Prostate gland (tissue), 2 donors: ENCODE measurements at regions not wholly inside any gene's neighbourhood (a gene's known extent, or its start where the extent isn't known, plus 50 kb on each side); places are given as distances from the start of the nearest gene placed in this dataset.

Experiments used
- DNase-seq: peaks from one replicate; pipeline ENCODE4 v3.0.0-alpha.2; 2019; ENCODE audit warnings: low spot score
- H3K27ac ChIP-seq, 2 donors: fragments of 200-600 bp; sonication (generic); 2 replicates each; pipeline ENCODE4 v1.5.1; 2017 to 2019
- H3K27me3 ChIP-seq: fragments of 200-600 bp; sonication (generic); replicated peaks from 2 replicates; pipeline ENCODE4 v1.5.1; 2019; ENCODE audit not compliant: insufficient read depth
- H3K36me3 ChIP-seq, 2 donors: fragments of 200-600 bp; sonication (generic); 1 replicate in 1 of 2; 2 replicates in 1 of 2; pipeline versions ENCODE4 v1.5.1 to v1.8.1; 2017 to 2019
- H3K4me1 ChIP-seq: fragments of 200-600 bp; sonication (generic); replicated peaks from 2 replicates; pipeline ENCODE4 v1.5.1; 2019
- H3K4me3 ChIP-seq, 2 donors: fragments of 200-600 bp; sonication (generic); 2 replicates each; pipeline ENCODE4 v1.5.1; 2017 to 2019
- H3K9me3 ChIP-seq: fragments of 200-600 bp; sonication (generic); 2 replicates; pipeline ENCODE4 v1.5.1; 2017
- POLR2A ChIP-seq: fragments of 450-650 bp; IDR thresholded peaks from one replicate; pipeline ENCODE4 v1.6.1; 2016; ENCODE audit warnings: antibody characterized with exemption, mild to moderate bottlenecking
- POLR2AphosphoS5 ChIP-seq: sonication (generic); formaldehyde crosslinking; IDR thresholded peaks from one replicate; pipeline ENCODE4 v1.6.1; 2017; ENCODE audit warnings: antibody characterized with exemption
- WGBS: methylation state at CpG from one replicate; pipeline ENCODE4 v1.1.5; 2018; 5-methylcytosine and 5-hydroxymethylcytosine counted together
- intact Hi-C: fragments of 100-400 bp; cut with DNase I; formaldehyde crosslinking; loops from one replicate; pipeline ENCODE4 v1.14.2; 2022
- TF ChIP-seq, protein P1 (sequence below), 4 experiments: fragments of 200-600 bp in 2 of 4; fragments of 450-650 bp in 2 of 4; sonication (generic) in 2 of 4; IDR thresholded peaks; 1 replicate in 3 of 4; 2 replicates in 1 of 4; pipeline ENCODE4 v1.5.1; 2016 to 2019; ENCODE audit warnings: antibody characterized with exemption in 4 of 4, mild to moderate bottlenecking in 2 of 4, moderate library complexity in 2 of 4

DNA sequence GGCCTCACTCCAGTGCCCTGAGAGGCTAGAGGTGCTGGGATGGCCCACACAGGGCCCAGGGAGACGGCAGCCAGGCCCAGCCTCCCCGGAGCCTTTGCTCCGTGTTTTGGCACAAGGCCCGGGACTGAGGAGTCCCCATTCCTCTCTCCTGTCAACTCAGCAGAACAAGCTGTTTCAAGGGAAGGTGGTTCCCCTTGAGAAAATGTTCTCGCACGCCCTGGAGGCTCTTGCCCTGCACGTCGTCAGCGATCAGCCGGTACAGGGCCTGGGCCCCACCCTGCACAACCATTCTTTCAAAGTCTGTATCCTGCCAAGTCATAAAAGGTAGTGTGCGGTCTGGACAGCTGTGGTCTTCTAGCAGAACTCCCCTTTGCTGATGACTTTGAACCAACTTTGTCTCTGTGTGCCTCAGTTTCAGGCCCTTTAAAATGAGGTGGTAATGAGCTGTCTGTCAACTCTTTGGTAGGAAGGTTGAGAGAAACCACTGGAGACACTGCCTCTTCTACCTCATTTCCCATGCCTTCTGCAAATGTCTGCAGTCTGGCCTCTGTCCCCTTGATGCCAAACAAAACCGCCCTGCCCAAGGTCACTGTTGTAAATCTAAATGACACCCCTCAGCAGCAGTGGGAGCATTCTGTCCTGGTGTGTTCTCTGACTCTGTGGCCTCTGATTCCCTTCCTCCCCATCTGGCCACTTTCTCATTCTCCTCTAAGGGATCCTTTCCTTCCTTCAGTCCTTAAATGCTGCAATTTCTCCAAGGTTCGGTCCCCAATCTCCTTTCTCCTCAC lies 138.6 kb upstream of the JUN start:
- intact Hi-C loops = no loop called here
- peak overlapping the region; percentile 70 to 75 for H3K27ac ChIP-seq
- H3K27me3 ChIP-seq = no peaks in the 10 kb centered on the region
- no peak overlapping the region for H3K4me3 ChIP-seq
- peak; percentile 97 for TF ChIP-seq POLR2AphosphoS5
- TF ChIP-seq, protein P1, sequence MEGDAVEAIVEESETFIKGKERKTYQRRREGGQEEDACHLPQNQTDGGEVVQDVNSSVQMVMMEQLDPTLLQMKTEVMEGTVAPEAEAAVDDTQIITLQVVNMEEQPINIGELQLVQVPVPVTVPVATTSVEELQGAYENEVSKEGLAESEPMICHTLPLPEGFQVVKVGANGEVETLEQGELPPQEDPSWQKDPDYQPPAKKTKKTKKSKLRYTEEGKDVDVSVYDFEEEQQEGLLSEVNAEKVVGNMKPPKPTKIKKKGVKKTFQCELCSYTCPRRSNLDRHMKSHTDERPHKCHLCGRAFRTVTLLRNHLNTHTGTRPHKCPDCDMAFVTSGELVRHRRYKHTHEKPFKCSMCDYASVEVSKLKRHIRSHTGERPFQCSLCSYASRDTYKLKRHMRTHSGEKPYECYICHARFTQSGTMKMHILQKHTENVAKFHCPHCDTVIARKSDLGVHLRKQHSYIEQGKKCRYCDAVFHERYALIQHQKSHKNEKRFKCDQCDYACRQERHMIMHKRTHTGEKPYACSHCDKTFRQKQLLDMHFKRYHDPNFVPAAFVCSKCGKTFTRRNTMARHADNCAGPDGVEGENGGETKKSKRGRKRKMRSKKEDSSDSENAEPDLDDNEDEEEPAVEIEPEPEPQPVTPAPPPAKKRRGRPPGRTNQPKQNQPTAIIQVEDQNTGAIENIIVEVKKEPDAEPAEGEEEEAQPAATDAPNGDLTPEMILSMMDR (IDR thresholded peaks at IDR 0.05) = no peak
- DNase-seq = peak; percentile 93
- H3K36me3 ChIP-seq = no peaks in the 10 kb centered on the region
- no peaks in the 10 kb centered on the region for H3K9me3 ChIP-seq
- peaks cover 8% of the 10 kb centered on the region for H3K4me1 ChIP-seq
- WGBS = 12% methylated on average over 13 of the region's 13 CpGs

DNA sequence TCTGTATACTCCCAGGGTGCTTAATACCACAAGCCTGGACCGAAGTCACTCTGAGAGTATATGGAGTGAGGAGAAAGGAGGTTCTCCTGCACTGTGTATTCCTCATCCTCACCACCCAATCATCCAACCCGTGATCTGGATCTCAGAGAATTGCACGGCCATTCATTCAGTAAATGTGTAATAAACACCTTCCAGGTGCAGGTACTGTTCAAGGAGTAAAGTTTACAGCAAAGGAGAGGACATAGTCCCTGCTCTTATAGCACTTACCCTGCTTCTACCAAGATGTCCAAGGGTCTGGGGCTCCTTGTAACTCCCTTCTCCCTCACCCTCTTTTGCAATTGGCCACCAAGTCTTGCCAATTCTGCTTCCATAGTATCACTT lies 139.2 kb upstream of the JUN start:
- intact Hi-C loops = no loop called here
- Histone ChIP-seq H3K9me3 (no peaks in the 10 kb centered on the region), H3K36me3 (no peaks in the 10 kb centered on the region), H3K27me3 (no peaks in the 10 kb centered on the region), H3K4me3 (no peak overlapping the region), H3K27ac (peak overlapping the region; percentile 70 to 75), H3K4me1 (peaks cover 8% of the 10 kb centered on the region)
- TF ChIP-seq POLR2AphosphoS5 = no peak
- TF ChIP-seq, protein P1 (IDR thresholded peaks at IDR 0.05) = no peak
- WGBS = 99% methylated on average over 3 of the region's 3 CpGs
- no peak for DNase-seq

DNA sequence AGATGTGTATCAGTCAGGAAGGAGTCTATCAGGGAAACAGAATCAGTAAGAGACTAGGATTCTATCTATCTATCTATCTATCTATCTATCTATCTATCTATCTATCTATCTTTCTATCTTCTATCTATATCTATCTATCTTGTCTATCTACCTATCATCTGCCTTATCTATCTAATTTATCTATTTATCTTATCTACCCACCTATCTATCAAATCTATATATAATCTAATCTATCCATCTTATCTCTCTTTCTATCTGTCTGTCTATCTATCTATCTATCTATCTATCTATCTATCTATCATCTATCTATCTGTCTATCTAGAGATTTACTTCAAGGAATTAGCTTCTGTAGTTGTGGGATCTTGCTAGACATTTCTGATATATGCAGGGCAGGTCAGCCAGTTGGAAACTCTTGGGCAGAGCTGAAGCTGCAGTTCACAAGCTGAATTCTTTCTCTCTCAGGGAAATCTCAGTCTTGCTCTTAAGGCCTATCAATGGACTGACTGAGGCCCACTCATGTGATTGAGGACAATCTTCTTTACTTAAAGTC lies 140.2 kb upstream of the JUN start:
- TF ChIP-seq POLR2A (no peak), POLR2AphosphoS5 (no peak)
- TF ChIP-seq, protein P1 (IDR thresholded peaks at IDR 0.05) = no peak
- Histone ChIP-seq H3K27me3 (no peaks in the 10 kb centered on the region), H3K27ac (no peak overlapping the region), H3K9me3 (no peaks in the 10 kb centered on the region), H3K36me3 (no peaks in the 10 kb centered on the region), H3K4me3 (no peak overlapping the region), H3K4me1 (peaks cover 8% of the 10 kb centered on the region)
- no peak for DNase-seq
- intact Hi-C loops = no loop called here

DNA sequence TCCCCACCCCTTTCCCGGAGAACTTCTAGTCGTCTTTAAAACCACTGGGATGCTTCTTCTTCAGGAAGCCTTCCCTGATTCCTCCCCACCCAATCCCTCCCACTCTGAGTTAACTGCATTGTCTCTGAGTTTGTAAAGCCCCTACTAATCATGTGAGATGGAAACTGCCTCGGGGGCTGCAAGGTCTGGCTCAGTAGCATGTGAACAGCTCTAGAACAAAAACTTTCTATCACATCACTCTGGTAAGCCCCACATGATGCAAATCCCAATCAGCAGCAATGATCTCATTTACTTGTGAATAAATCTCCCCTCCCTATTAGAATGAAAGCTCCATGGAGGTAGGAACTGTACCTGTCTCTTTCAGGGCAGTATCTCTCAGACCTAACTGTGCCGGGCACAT lies 141.0 kb upstream of the JUN start:
- 91% methylated on average over 4 of the region's 4 CpGs for WGBS
- Histone ChIP-seq H3K36me3 (no peaks in the 10 kb centered on the region), H3K27me3 (no peaks in the 10 kb centered on the region), H3K4me1 (peaks cover 8% of the 10 kb centered on the region), H3K9me3 (no peaks in the 10 kb centered on the region), H3K27ac (no peak overlapping the region), H3K4me3 (no peak overlapping the region)
- intact Hi-C loops = no loop called here
- no peak for DNase-seq
- no peak for TF ChIP-seq POLR2A

DNA sequence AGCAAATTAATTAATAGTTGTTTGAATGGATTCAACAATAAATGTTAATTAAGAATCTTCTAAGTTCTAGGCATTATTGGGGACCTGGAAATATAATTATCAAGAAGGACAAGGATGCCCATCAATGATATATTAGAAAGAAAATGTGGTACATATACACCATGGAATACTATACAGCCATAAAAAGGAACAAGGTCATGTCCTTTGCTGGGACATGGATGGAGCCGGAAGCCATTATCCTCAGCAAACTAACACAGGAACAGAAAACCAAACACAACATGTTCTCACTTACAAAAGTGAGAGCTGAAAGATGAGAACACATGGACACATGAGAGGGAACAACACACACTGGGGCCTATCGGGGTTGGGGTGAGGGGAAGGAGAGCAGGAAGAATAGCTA lies 141.4 kb upstream of the JUN start:
- intact Hi-C loops = no loop called here
- TF ChIP-seq, protein P1 (IDR thresholded peaks at IDR 0.05) = no peak
- TF ChIP-seq POLR2AphosphoS5 = no peak
- TF ChIP-seq POLR2A = no peak
- 97% methylated on average over 2 of the region's 2 CpGs for WGBS
- no peak for DNase-seq
- H3K27me3 ChIP-seq = no peaks in the 10 kb centered on the region
- H3K36me3 ChIP-seq = no peaks in the 10 kb centered on the region
- no peaks in the 10 kb centered on the region for H3K9me3 ChIP-seq
- no peak overlapping the region for H3K27ac ChIP-seq
- H3K4me3 ChIP-seq = no peak overlapping the region
- peaks cover 8% of the 10 kb centered on the region for H3K4me1 ChIP-seq
